ENCODE measurements at regions not wholly inside any gene's neighbourhood (a gene's known extent, or its start where the extent isn't known, plus 50 kb on each side); places are given as distances from the start of the nearest gene placed in this dataset.

DNA sequence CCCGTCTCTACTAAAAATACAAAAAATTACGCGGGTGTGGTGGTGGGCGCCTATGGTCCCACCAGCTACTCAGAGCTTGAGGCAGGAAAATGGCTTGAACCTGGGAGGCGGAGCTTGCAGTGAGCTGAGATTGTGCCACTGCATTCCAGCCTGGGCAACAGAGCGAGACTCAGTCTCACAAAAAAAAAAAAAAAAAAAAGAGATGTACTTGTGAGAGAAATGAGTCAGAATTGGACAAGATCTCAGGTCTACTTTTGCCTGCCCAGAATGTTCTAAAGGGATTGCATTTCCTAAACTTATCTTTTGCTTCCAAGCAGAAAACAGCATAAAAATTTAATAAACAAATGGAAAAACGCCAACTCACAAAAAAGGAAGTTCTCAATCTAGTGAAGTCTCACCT lies 167.5 kb downstream of the NR2F2 start:
- H3K4me3 ChIP-seq, result no peak overlapping the region

GRCh38 chr15:96500508-96500907 lies 170.0 kb downstream of the NR2F2 start:
- Histone ChIP-seq H3K9me3 (replicated peaks) (no peaks in the 10 kb centered on the region), H3K4me1 (replicated peaks) (no peaks in the 10 kb centered on the region), H3K4me3 (no peak overlapping the region), H3K27me3 (replicated peaks) (no peaks in the 10 kb centered on the region), H3K36me3 (no peaks in the 10 kb centered on the region), H3K27ac (no peak overlapping the region)
- no peak for DNase-seq (ENCODE audit: low read depth in 1 of 2, low spot score in 2 of 2)

More for the DNA sequence above, 167.5 kb downstream of the NR2F2 start:
- Histone ChIP-seq H3K9me3 (replicated peaks) (no peaks in the 10 kb centered on the region), H3K27ac (no peak overlapping the region), H3K27me3 (replicated peaks) (no peaks in the 10 kb centered on the region), H3K4me1 (replicated peaks) (no peaks in the 10 kb centered on the region), H3K36me3 (no peaks in the 10 kb centered on the region)
- no peak for DNase-seq (ENCODE audit: low read depth in 1 of 2, low spot score in 2 of 2)

GRCh38 chr15:96501362-96501761 lies 170.9 kb downstream of the NR2F2 start:
- Histone ChIP-seq H3K27ac (no peak overlapping the region), H3K9me3 (replicated peaks) (no peaks in the 10 kb centered on the region), H3K27me3 (replicated peaks) (no peaks in the 10 kb centered on the region), H3K4me3 (no peak overlapping the region), H3K36me3 (no peaks in the 10 kb centered on the region), H3K4me1 (replicated peaks) (no peaks in the 10 kb centered on the region)
- DNase-seq (ENCODE audit: low read depth in 1 of 2, low spot score in 2 of 2), result no peak

GRCh38 chr15:96502196-96502595 lies 171.7 kb downstream of the NR2F2 start:
- no peaks in the 10 kb centered on the region for H3K4me1 ChIP-seq (replicated peaks)
- DNase-seq (ENCODE audit: low read depth in 1 of 2, low spot score in 2 of 2), result no peak
- H3K9me3 ChIP-seq (replicated peaks), result no peaks in the 10 kb centered on the region
- no peak overlapping the region for H3K4me3 ChIP-seq
- H3K36me3 ChIP-seq, result no peaks in the 10 kb centered on the region
- no peak overlapping the region for H3K27ac ChIP-seq
- H3K27me3 ChIP-seq (replicated peaks), result no peaks in the 10 kb centered on the region

GRCh38 chr15:96503276-96503675 lies 172.8 kb downstream of the NR2F2 start:
- Histone ChIP-seq H3K36me3 (no peaks in the 10 kb centered on the region), H3K4me3 (no peak overlapping the region), H3K27ac (no peak overlapping the region), H3K4me1 (replicated peaks) (no peaks in the 10 kb centered on the region), H3K27me3 (replicated peaks) (no peaks in the 10 kb centered on the region), H3K9me3 (replicated peaks) (no peaks in the 10 kb centered on the region)
- DNase-seq (ENCODE audit: low read depth in 1 of 2, low spot score in 2 of 2), result no peak

DNA sequence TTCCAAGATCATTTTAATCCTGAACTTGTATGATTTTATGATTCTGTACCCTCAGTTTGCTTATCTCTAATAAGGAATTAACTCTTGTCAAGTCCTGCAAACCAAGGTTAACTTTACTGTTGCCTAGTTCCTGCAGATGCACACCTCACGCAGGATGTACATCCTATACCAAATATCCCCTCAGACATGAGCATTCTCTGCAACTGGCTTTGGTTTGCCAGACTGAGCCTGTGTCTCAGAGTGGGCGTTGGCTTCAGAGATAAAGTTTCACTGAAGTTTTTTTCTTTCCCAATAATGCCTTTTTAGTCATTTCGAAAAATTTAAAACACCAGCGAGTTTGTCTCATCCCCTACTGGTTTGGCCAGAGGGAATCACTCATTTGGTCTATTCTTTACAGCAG lies 173.9 kb downstream of the NR2F2 start:
- H3K4me1 ChIP-seq (replicated peaks), result no peaks in the 10 kb centered on the region
- H3K36me3 ChIP-seq, result no peaks in the 10 kb centered on the region

DNA sequence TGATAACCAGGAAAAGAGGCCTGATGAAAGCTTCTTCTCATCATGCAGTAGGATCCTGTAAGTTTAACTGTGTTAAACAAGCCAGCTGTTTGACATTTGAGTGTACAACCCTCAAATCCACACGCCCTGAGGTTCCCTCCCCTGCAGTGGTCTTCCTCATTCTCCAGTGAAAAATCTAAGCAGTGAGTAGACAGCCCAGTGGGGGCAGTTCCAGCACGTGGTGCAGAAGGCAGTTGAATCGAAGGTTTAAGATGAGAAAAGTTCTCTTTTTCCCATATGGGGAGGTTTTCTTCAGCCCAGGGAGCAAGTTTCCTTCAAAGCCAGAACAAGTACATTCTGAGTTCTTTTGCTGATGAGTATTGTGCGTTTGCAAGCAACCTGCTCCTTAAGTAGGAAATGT lies 174.5 kb downstream of the NR2F2 start:
- Histone ChIP-seq H3K27ac (no peak overlapping the region), H3K4me1 (replicated peaks) (no peaks in the 10 kb centered on the region), H3K9me3 (replicated peaks) (no peaks in the 10 kb centered on the region)

More for the DNA sequence above, 173.9 kb downstream of the NR2F2 start:
- DNase-seq (ENCODE audit: low read depth in 1 of 2, low spot score in 2 of 2), result no peak
- no peaks in the 10 kb centered on the region for H3K9me3 ChIP-seq (replicated peaks)
- H3K27ac ChIP-seq, result no peak overlapping the region
- H3K4me3 ChIP-seq, result no peak overlapping the region
- no peaks in the 10 kb centered on the region for H3K27me3 ChIP-seq (replicated peaks)

DNA sequence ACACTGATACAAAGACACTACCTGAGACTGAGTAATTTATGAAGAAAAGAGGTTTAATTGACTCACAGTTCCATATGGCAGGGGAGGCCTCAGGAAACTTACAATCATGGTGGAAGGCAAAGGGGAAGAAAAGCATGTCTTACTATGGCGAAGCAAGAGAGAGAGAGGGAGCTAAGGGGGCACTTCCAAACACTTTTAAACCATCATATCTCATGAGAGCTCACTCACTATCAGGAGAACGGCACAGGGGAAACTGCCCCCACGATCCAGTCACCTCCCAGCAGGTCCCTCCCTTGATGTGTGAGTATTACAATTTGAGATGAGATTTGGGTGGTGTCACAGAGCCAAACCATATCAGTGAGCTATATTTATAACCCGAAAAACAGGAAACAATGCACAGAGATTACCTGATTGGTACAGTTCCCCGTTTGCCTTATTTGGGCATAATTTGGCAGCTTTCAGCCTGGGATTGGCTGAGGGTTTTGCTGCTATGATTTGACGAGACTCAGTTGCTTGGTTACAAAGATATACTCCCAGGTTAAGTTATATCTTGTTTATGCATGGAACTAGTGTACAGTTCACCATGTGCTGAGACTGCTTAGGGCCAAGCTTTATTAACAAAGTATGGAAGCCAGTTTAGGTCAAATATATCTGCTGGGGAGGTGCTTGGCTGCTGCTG lies 184.2 kb downstream of the NR2F2 start:
- no peaks in the 10 kb centered on the region for H3K36me3 ChIP-seq
- no peak overlapping the region for H3K4me3 ChIP-seq
- no peaks in the 10 kb centered on the region for H3K4me1 ChIP-seq (replicated peaks)
- no peak for DNase-seq (ENCODE audit: low read depth in 1 of 2, low spot score in 2 of 2)
- H3K9me3 ChIP-seq (replicated peaks), result no peaks in the 10 kb centered on the region
- H3K27me3 ChIP-seq (replicated peaks), result no peaks in the 10 kb centered on the region
- H3K27ac ChIP-seq, result no peak overlapping the region

More for the DNA sequence above, 174.5 kb downstream of the NR2F2 start:
- H3K36me3 ChIP-seq, result no peaks in the 10 kb centered on the region
- no peaks in the 10 kb centered on the region for H3K27me3 ChIP-seq (replicated peaks)
- H3K4me3 ChIP-seq, result no peak overlapping the region
- DNase-seq (ENCODE audit: low read depth in 1 of 2, low spot score in 2 of 2), result no peak

DNA sequence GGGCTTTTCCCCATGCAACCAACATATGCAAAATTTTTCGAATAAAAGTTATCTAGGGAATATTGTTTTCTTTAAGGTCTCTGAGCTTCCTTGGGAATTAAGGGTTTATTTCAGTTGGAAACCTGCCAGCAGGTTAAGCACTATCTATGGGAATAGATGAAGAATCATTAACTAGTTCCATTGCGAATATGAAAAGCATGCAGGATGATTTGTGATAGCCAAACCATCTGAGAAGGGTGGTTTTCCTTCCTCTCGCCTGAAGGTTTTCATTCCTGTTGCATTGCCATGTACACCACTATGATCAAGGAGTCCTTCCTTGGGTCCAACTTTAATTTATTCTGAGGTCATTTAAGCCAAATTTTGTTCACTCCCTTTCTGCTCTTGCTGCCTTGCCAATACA lies 184.9 kb downstream of the NR2F2 start:
- H3K4me3 ChIP-seq, result no peak overlapping the region
- H3K9me3 ChIP-seq (replicated peaks), result no peaks in the 10 kb centered on the region
- no peak for DNase-seq (ENCODE audit: low read depth in 1 of 2, low spot score in 2 of 2)
- no peaks in the 10 kb centered on the region for H3K4me1 ChIP-seq (replicated peaks)
- H3K27ac ChIP-seq, result no peak overlapping the region
- no peaks in the 10 kb centered on the region for H3K27me3 ChIP-seq (replicated peaks)
- H3K36me3 ChIP-seq, result no peaks in the 10 kb centered on the region

- H3K27ac ChIP-seq, result no peak overlapping the region
- H3K9me3 ChIP-seq (replicated peaks), result no peaks in the 10 kb centered on the region
- H3K4me1 ChIP-seq (replicated peaks), result no peaks in the 10 kb centered on the region
- H3K27me3 ChIP-seq (replicated peaks), result no peaks in the 10 kb centered on the region
- no peaks in the 10 kb centered on the region for H3K36me3 ChIP-seq
- no peak for DNase-seq (ENCODE audit: low read depth in 1 of 2, low spot score in 2 of 2)
- H3K4me3 ChIP-seq, result no peak overlapping the region
Observed at GRCh38 chr15:96521386-96521785, 190.9 kb downstream of the NR2F2 start.

DNA sequence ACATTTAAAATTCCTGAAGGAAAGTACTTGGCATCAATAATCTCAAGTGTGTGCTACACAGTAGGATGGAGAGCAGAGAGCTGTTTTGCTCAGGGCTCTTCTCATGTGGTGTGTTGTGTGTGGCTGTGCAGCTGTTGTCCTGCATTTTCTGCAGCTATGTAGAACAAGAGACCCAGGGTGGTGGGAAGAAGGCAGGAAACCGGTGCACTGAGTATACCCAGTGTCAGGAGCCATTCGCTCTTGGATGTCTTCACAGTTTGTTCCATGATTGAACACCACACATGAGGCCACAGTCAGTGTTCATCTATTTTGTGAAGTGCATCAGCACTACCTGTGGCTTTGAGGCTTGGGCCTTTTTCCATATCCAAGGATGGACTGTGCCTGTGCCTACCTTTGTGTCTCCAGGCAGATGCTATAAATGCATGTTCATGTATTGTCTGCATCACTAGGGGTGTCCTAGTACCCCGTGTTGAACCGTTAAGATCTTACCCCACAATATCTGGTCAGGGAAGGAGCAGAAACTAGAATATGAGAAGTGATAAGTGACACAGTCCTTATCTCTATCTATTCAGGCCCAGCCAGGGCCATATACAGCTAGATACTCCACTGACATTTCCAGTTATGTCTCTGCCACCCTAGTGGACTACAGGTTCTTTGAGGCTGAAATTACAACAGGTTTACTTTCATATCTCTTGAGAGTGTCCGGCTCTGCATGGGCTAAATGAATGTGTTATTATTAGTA lies 194.3 kb downstream of the NR2F2 start:
- DNase-seq (ENCODE audit: low read depth in 1 of 2, low spot score in 2 of 2), result no peak
- H3K27me3 ChIP-seq (replicated peaks), result no peaks in the 10 kb centered on the region
- no peaks in the 10 kb centered on the region for H3K36me3 ChIP-seq
- H3K4me3 ChIP-seq, result no peak overlapping the region
- no peaks in the 10 kb centered on the region for H3K9me3 ChIP-seq (replicated peaks)
- no peaks in the 10 kb centered on the region for H3K4me1 ChIP-seq (replicated peaks)
- H3K27ac ChIP-seq, result no peak overlapping the region

DNA sequence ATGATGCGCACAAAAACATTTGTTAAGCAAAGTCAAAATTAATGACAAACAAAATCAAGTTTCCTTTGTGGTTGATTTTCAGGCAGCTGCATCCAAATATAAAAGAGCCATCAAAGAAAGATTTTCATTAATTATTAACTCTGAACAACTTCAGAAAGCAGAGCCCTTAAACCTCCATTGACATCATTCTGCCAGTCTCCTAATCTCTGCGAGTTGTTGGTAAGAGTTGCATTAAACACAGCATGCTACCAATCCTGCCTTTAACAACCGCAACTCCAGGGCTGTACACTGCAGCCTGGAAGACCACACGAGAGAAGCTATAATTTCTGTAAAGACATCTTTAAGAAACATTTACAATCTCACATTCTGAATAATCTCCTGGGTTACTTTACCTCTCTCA lies 204.6 kb downstream of the NR2F2 start:
- no peak overlapping the region for H3K27ac ChIP-seq
- H3K27me3 ChIP-seq (replicated peaks), result no peaks in the 10 kb centered on the region; the same call in 1 of the 2 replicates
- DNase-seq (ENCODE audit: low read depth in 1 of 2, low spot score in 2 of 2), result no peak
- no peaks in the 10 kb centered on the region for H3K9me3 ChIP-seq (replicated peaks)
- H3K4me1 ChIP-seq (replicated peaks), result no peaks in the 10 kb centered on the region
- no peaks in the 10 kb centered on the region for H3K36me3 ChIP-seq
- no peak overlapping the region for H3K4me3 ChIP-seq

GRCh38 chr15:96538491-96538890 lies 208.0 kb downstream of the NR2F2 start:
- DNase-seq (ENCODE audit: low read depth in 1 of 2, low spot score in 2 of 2), result no peak
- Histone ChIP-seq H3K9me3 (replicated peaks) (no peaks in the 10 kb centered on the region), H3K4me3 (no peak overlapping the region), H3K27me3 (replicated peaks) (no peaks in the 10 kb centered on the region), H3K27ac (no peak overlapping the region), H3K4me1 (replicated peaks) (no peaks in the 10 kb centered on the region), H3K36me3 (no peaks in the 10 kb centered on the region)

GRCh38 chr15:96540283-96540682 lies 209.8 kb downstream of the NR2F2 start:
- no peaks in the 10 kb centered on the region for H3K27me3 ChIP-seq (replicated peaks)
- DNase-seq (ENCODE audit: low read depth in 1 of 2, low spot score in 2 of 2), result no peak
- H3K4me3 ChIP-seq, result no peak overlapping the region
- H3K36me3 ChIP-seq, result no peaks in the 10 kb centered on the region
- H3K9me3 ChIP-seq (replicated peaks), result no peaks in the 10 kb centered on the region
- no peaks in the 10 kb centered on the region for H3K4me1 ChIP-seq (replicated peaks)
- H3K27ac ChIP-seq, result no peak overlapping the region
